ENCODE measurements at regions not wholly inside any gene's neighbourhood (a gene's known extent, or its start where the extent isn't known, plus 50 kb on each side); places are given as distances from the start of the nearest gene placed in this dataset.
"Not testable (repeated sequence)": the region's sequence is repeated elsewhere in the genome, so short reads cannot be mapped to it uniquely, and the experiment has no call there.

DNA sequence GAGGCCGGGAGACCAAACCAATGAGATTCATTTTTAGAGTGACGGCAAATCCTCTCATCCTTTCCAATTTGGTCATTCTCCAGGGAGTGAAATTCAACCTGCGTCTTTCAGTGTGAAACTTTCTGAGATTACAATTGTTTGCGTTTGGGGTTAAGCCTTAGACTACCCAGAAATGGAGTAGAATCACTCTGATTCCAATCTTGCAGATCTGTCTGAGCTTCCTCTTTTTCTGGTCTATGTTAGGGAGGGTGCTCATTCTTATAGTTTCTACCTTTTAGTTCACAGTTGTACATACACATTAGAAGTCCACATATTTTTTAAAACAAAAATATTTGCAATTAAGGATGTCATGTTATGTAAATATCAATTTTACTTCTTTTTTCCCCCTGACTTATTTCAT, 183.0 kb upstream of the PHACTR1 start:
- no peak for DNase-seq (ENCODE audit: low read depth, low spot score)
- no peak overlapping the region for H3K4me3 ChIP-seq (ENCODE audit: low read length)

DNA sequence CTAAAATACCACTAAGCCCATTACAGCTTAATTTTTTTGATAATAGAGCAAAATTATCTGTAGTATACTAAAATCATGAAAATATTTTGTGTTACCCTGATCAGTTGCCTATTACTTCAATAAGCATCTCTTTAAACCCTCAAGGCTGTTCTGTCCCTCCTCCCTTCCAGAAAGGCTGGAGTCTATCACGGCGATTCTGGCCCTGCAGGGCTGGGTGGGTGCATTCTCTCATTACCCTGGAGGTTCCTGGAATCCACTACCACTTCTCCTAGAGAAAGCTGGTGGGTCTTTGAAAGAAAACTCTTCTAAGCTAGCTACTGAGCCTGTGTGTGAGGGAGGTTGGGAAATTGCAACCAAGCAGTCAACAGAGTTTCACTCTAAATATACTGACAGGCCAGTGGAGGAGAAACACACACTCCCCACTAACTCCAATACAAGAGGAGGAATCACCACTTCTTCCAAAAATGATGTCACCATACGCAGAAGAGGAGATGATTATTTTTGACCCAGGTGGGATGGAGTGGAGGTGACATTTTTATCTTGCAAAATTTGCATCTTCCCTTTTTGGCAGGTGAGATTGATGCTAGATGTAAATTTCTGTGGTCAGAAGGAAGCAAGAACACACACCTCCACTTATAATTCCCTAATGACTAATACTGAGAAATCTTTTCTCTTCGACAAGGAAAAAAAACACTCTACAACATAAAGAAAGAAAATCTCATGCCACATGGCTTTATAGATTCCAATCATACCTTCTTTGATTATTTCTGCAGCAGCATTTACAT, 182.3 kb upstream of the PHACTR1 start:
- no peak for DNase-seq (ENCODE audit: low read depth, low spot score)
- no peak overlapping the region for H3K4me3 ChIP-seq (ENCODE audit: low read length)

DNA sequence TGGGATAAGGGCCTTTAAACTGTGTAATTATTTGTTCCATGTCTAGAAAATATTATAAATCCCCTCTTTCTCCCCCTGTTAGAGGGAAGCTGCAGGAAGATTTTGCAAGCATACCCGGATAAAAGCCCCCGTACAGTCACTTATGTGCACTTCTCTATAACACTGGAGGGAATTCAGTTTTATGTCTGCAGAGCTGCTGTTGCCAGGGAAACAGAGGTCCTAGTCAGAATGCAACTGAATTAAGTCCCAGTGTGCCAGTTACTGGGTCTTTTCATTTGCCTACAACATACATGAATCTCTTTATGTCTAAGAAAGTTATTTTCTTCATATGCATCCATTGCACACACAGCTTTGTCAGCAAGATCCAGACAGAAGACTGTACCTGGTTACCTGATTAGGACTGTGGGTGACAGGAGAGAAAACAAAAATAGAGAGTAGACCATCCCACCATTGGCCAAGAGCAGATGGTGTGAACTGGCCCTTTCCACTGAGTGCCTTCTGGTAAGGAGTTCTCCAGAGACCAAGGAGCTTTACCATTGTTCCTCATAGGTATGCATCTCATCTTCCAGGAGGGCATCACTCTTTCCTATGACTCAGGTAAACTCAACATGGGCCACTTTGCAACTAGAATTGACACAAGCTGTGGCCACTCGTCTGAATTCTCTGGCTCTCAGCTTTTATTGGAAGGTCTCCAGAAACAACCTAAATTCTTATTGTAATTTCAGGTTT, 180.8 kb upstream of the PHACTR1 start:
- H3K4me3 ChIP-seq (ENCODE audit: low read length): no peak overlapping the region

DNA sequence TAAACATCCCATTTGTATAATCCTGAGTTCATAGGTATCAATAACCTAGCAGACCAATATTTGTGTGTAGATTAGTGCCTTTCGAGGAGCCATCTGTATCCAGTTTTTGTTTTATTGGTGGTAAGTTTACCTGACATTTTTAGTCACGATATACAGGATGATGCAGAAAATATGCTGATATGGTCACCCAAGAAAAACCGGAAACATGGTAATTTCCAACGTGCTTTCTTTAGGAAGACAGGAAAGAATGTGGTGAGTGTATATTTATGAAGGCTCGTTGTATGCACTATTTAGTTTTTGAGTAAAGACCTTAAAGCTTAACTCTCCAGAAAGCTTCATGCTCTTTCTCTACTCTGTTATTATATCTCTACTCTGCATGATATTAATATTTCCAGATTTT, 180.2 kb upstream of the PHACTR1 start:
- no peak overlapping the region for H3K4me3 ChIP-seq (ENCODE audit: low read length)
- no peak for DNase-seq (ENCODE audit: low read depth, low spot score)

More for the DNA sequence above, 180.8 kb upstream of the PHACTR1 start:
- no peak for DNase-seq (ENCODE audit: low read depth, low spot score)

DNA sequence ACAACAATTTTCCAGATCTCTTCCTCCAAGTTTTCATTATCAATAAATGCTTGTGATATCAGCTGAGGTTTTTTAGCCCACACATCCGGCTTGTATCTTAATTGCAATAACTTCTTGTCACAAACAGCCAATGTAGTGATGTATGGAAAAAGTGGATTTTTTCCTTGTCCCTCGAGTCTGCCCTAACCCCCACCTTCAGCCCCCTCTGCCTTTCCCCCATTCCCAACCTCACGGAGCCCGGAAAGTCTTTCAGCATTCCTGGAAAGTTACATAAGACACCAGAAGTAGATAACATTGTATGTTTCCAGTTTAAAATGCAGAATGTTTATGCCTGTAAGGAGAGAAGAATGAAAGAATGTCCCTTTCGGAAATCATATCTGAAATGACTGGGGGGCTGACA, 179.2 kb upstream of the PHACTR1 start:
- H3K4me3 ChIP-seq (ENCODE audit: low read length): no peak overlapping the region
- DNase-seq (ENCODE audit: low read depth, low spot score): no peak

DNA sequence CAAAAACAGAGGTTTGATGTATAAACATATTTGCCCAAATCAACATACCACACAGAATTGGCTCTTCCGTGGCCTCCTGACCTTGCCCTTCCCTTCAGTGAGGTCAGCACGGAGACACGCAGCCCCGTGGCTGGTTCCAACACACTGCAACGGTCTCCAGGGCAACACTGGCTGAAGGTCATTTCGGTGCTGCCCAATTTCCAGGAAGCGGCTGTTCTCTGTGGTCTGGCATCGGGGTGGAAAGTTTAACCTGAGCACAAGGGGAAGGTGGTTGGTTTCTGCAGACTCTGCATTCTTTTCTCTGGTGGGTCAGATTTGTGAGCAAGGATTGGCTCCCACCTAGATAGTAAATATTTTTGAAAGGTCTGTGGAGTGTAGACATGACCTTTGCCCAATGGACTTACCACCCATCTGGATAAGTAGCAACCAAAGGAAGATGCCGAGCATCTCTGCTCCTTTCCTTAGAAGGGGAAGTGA, 177.6 kb upstream of the PHACTR1 start:
- H3K4me3 ChIP-seq (ENCODE audit: low read length): no peak overlapping the region
- no peak for DNase-seq (ENCODE audit: low read depth, low spot score)

DNA sequence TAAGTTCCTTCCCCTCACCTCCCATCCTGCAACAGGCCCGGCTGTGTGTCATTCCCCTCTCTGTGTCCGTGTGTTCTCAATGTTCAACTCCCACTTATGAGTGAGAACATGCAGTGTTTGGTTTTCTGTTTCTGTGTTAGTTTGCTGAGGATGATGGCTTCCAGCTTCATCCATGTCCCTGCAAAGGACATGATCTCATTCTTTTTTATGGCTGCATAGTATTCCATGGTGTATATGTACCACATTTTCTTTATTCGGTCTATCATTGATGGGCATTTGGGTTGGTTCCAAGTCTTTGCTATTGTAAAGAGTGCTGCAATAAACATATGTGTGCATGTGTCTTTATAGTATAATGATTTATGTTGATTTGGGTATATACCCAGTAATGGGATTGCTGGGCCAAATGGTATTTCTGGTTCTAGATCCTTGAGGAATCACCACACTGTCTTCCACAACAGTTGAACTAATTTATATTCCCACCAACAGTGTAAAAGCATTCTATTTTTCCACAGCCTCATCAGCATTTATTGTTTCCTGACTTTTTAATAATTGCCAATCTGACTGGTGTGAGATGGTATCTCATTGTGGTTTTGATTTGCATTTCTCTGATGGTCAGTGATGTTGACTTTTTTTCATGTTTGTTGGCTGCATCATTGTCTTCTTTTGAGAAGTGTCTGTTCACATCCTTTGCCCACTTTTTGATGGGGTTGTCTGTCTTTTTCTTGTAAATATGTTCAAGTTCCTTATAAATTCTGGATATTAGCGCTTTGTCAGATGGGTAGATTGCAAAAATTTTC, 174.1 kb upstream of the PHACTR1 start:
- not testable (repeated sequence) for H3K4me3 ChIP-seq (ENCODE audit: low read length); DNase-seq (ENCODE audit: low read depth, low spot score)

DNA sequence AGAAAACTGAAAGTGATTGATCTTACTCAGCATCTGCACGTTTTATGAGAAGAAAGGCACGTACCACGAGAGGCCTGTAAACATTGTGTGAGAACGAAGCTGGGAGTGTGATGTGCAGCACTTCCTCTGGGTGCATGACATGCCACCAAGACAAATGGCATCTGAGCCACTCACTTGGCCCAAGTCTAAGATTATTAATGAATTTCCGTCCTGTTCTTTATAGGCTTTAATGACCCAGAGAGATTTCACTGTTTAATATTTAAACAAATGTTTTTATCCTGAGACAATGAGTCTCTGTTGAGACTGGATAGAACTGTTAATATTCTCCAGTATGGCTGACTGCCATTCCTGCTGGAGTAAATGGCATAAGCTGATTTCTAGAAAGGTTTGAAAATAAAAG, 172.6 kb upstream of the PHACTR1 start:
- no peak for DNase-seq (ENCODE audit: low read depth, low spot score)
- H3K4me3 ChIP-seq (ENCODE audit: low read length): no peak overlapping the region

DNA sequence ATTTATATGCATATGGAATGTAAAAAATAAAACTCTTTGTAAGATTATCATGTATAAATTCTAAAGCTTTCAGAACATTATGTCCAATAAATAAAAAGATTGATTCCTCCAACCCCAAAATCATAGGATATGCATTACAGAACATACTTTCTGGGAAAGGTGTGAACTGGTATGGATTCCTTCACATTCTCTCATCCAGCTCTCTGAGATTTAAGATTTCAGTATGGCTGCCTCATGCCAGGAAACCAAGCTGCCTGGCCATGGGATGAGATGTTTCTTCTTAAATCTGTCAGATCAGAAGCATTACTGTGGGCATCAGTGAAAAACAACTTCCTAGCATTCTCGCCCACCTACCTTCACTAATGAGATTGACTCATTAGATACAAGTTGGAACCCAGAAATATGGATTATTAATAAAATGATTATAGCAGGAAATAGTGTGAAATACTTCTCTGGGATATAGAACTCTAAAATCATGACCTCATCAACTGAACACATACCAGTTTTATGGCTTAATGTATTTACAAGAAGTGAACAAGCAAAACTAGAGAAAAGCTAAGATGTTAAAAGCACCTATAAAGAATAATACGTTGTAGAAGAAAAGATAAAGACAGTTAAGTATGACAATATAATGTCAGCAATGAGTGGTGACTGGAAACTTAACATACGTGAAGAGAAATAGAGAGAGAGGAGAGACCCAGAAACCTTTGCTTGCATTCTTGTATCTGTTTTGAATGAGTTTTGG, 171.6 kb upstream of the PHACTR1 start:
- no peak overlapping the region for H3K4me3 ChIP-seq (ENCODE audit: low read length)
- DNase-seq (ENCODE audit: low read depth, low spot score): no peak

DNA sequence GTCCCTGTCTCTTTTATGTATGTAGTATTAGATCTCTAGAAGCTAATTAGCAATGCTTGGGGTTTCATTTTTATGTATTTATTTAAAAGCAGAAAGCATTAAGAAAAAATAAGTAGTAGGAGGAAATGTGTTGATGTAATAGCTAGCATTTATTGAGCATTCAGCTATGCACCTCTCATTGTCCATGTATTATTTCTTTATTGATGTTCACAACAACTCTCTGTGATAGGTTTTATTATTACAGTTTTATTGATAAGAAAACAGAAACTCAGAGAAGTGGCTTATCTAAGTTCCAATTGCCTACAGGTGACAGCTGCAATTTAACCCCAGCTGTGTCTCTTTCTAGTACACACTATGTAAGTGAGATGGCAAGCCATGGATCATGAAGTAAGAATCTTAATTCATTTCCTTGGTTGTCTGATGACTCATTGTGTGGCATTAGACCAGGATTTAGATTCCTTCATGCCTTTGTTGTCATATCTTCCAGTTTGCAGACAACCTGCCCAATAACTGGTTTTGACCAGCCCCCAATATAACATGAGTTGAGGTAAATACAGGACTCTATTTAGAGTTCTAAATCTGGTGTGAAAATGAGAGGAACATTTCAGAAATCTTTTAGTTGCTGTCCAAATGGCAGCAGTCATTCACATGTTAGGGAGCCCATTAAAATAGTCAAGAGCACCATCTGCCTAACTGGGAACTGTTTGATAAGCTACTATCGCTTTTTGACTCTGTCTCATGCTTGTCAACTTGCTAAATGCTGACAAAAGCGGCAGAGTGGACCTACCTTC, 170.8 kb upstream of the PHACTR1 start:
- H3K4me3 ChIP-seq (ENCODE audit: low read length): no peak overlapping the region
- no peak for DNase-seq (ENCODE audit: low read depth, low spot score)

DNA sequence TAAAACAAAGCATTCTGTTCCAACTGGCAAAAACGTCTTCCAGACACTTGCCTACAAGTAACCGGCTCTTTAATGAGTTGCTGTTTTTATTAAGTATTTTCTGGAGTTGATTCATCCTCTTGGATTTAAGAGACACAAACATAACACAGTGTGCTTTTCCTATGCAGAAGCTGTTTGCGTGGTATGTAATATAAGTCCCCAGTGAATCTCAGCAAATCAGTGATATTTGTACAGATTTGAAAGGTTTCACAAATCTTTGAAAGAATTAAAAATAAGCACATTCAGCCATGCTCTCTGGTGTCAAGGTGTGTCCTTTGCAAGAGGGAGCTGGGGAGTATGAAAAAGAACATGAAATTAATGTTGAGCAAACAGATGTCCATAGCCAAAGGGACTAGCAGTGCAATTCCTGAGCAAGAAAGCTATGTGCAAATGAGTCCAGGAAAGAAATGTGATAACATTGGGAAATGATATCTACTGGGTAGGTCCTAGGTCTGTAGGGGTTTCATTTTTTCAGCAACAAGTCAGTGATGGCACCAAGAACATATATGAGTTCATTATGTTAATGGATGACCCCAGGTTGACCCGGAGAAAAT, 170.1 kb upstream of the PHACTR1 start:
- DNase-seq (ENCODE audit: low read depth, low spot score): no peak
- no peak overlapping the region for H3K4me3 ChIP-seq (ENCODE audit: low read length)

DNA sequence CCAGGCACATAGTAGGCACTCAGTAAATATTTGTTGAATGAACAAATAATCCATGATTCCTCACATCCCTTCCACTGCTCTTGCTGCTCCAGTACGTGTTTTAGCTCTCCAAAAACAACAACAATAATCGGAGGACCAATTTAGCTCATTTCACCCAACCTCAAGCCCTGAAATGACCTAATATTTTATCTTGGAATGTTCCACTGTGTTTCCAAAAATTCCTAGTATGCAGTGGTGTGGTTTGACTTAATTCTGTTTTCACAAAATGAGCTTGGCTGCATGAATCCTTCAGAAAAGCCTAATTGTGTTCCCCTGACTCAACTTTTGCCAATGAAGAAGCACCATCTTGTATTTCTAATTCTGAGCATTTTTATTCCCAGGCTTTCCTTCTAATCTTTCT, 168.0 kb upstream of the PHACTR1 start:
- DNase-seq (ENCODE audit: low read depth, low spot score): no peak
- H3K4me3 ChIP-seq (ENCODE audit: low read length): no peak overlapping the region

DNA sequence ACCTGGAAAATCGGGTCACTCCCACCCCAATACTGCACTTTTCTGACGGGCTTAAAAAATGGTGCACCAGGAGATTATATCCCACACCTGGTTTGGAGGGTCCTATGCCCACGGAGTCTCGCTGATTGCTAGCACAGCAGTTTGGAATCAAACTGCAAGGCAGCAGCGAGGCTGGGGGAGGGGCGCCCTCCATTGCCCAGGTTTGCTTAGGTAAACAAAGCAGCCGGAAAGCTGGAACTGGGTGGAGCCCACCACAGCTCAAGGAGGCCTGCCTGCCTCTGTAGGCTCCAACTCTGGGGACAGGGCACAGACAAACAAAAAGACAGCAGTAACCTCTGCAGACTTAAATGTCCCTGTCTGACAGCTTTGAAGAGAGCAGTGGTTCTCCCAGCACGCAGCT, 167.1 kb upstream of the PHACTR1 start:
- H3K4me3 ChIP-seq (ENCODE audit: low read length): not testable (repeated sequence)

DNA sequence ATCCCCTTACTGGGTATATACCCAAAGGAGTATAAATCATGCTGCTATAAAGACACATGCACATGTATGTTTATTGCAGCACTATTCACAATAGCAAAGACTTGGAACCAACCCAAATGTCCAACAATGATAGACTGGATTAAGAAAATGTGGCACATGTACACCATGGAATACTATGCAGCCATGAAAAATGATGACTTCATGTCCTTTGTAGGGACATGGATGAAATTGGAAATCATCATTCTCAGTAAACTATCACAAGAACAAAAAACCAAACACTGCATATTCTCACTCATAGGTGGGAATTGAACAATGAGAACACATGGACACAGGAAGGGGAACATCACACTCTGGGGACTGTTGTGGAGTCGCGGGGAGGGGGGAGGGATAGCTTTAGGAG, 161.7 kb upstream of the PHACTR1 start:
- not testable (repeated sequence) for DNase-seq (ENCODE audit: low read depth, low spot score); H3K4me3 ChIP-seq (ENCODE audit: low read length)

More for the DNA sequence above, 167.1 kb upstream of the PHACTR1 start:
- DNase-seq (ENCODE audit: low read depth, low spot score): not testable (repeated sequence)

DNA sequence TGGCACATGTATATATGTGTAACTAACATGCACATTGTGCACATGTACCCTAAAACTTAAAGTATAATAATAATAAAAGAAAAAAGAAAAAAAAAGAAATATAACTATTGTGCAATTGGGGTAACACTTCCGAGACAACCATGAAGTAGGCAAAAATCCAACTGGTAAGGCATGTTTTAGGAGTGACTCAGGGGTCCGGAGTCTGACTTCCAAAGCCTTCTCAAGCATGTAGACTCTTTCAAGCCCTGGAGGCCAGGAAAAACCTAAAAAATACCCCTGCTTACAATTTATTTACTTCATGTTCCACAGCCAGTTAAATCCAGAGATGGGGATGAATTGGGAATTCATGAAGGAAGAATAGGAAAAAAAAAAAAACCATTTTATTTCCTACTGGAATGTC, 161.3 kb upstream of the PHACTR1 start:
- no peak overlapping the region for H3K4me3 ChIP-seq (ENCODE audit: low read length)

DNA sequence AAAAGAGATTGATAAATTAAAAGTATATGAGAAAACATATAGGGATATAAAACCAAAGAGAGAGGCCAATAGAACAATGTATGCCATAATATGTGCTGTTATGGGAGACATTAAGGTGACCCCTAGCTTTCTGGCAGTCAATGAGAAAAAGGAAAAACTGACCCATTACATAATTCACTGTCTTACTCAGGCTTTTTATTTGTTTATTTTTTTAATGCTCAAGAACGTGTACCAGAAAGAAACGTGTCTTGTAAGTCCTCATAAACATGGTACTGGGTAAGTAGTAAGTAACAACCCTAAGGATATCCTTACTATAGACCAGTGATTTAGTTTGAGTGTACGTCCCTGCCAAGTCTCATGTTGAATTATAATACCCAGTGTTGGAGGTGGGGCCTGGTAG, 160.8 kb upstream of the PHACTR1 start:
- no peak overlapping the region for H3K4me3 ChIP-seq (ENCODE audit: low read length)
- DNase-seq (ENCODE audit: low read depth, low spot score): no peak

More for the DNA sequence above, 161.3 kb upstream of the PHACTR1 start:
- DNase-seq (ENCODE audit: low read depth, low spot score): no peak

DNA sequence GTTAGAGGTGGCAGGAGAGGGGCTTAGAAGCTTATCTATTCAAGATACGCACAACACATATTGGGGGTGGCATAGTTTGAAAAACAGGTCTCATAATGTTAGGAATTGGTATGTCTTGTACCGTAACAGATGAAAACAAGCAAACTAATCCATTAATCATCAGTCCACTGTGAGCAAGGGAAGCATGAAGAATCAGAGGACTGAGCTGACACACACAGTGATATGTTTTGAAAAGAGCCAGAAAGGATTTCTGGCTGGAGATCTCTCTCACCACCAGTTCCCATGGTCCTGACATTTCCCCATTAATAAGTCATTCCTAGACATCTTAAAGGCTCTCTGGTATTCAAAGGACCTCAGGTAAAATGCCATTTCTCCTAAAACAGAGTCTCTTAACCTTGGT, 158.8 kb upstream of the PHACTR1 start:
- DNase-seq (ENCODE audit: low read depth, low spot score): no peak
- H3K4me3 ChIP-seq (ENCODE audit: low read length): no peak overlapping the region

DNA sequence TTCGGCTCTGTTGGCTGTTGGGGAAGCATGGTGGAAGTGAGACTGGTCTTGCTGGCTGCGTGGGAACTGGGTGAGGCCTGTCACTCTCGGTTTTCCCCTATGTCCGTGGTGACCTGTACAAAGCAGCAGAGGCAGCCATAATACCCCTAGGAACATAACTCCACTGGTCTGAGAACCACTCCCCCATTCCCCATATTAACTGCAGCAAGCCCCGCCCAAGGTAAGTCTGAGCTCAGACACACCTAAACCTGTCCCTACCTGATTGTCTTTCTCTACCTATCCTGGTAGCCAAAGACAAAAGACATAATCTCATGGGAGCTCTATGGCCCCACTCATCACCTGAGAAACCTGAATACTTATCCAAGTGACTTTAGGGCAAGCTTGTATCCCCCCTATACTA, 156.3 kb upstream of the PHACTR1 start:
- no peak for DNase-seq (ENCODE audit: low read depth, low spot score)

More for the DNA sequence above, 156.3 kb upstream of the PHACTR1 start:
- H3K4me3 ChIP-seq (ENCODE audit: low read length): no peak overlapping the region
